Esophagus squamous epithelium (tissue), 4 donors: ENCODE measurements at regions not wholly inside any gene's neighbourhood (a gene's known extent, or its start where the extent isn't known, plus 50 kb on each side); places are given as distances from the start of the nearest gene placed in this dataset.

Experiments used
- CTCF ChIP-seq, 6 experiments: fragments of 450-650 bp in 4 of 6; fragments of 200-600 bp in 2 of 6; sonication (generic) in 2 of 6; IDR thresholded peaks; one replicate each; pipeline ENCODE4 v1.5.1; 2016 to 2019; ENCODE audit warnings: antibody characterized with exemption in 6 of 6, mild to moderate bottlenecking in 4 of 6, moderate library complexity in 4 of 6
- POLR2A ChIP-seq, 4 donors: fragments of 450-650 bp; IDR thresholded peaks; one replicate each; pipeline ENCODE4 v1.6.1; 2017; ENCODE audit warnings: antibody characterized with exemption in 4 of 4, mild to moderate bottlenecking in 4 of 4, moderate library complexity in 3 of 4

GRCh38 chr4:83810428-83810827, 274.5 kb downstream of the GPAT3 start:
- TF ChIP-seq POLR2A (IDR thresholded peaks at IDR 0.05) (no peak), CTCF (IDR thresholded peaks at IDR 0.05) (no peak)
